ENCODE measurements at regions not wholly inside any gene's neighbourhood (a gene's known extent, or its start where the extent isn't known, plus 50 kb on each side); places are given as distances from the start of the nearest gene placed in this dataset.
"Not testable (repeated sequence)": the region's sequence is repeated elsewhere in the genome, so short reads cannot be mapped to it uniquely, and the experiment has no call there.

DNA sequence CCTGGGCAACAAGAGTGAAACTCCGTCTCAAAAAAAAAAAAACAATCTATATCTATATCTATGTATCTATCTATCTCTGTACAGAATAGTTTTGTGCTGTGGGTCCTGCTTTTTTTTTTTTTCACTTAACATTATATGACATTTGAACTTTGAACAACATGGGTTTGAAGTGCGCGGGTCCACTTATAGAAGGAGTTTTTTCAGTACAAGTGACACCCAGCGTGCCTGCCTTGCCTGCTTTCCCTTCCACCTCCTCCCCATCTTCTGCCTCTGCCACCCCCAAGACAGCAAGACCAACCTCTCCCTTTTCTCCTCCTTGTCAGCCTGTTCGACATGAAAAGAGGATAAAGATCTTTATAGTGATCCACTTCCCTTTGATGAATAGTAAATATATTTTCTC, 102.2 kb upstream of the KCNG1 start:
- H3K27me3 ChIP-seq (ENCODE audit: insufficient read depth in 3 of 3, low read length in 2 of 3) = peaks cover 0 to 10% (median 6%) of the 10 kb centered on the region in 3 donors
- TF ChIP-seq, protein P1, sequence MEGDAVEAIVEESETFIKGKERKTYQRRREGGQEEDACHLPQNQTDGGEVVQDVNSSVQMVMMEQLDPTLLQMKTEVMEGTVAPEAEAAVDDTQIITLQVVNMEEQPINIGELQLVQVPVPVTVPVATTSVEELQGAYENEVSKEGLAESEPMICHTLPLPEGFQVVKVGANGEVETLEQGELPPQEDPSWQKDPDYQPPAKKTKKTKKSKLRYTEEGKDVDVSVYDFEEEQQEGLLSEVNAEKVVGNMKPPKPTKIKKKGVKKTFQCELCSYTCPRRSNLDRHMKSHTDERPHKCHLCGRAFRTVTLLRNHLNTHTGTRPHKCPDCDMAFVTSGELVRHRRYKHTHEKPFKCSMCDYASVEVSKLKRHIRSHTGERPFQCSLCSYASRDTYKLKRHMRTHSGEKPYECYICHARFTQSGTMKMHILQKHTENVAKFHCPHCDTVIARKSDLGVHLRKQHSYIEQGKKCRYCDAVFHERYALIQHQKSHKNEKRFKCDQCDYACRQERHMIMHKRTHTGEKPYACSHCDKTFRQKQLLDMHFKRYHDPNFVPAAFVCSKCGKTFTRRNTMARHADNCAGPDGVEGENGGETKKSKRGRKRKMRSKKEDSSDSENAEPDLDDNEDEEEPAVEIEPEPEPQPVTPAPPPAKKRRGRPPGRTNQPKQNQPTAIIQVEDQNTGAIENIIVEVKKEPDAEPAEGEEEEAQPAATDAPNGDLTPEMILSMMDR (IDR thresholded peaks at IDR 0.05) = no peak
- no peaks in the 10 kb centered on the region for H3K4me1 ChIP-seq
- H3K27ac ChIP-seq = no peak overlapping the region
- intact Hi-C loops (cut with DNase I) = no loop called here
- 68 to 85% (median 75%) methylated on average over 5 of the region's 5 CpGs for whole genome bisulfite sequencing, 3 donors
- H3K4me3 ChIP-seq = no peak overlapping the region
- ATAC-seq = no peak
- H3K36me3 ChIP-seq (ENCODE audit: insufficient read depth in 1 of 2, low read depth in 1 of 2) = no peaks in the 10 kb centered on the region
- H3K9me3 ChIP-seq = no peaks in the 10 kb centered on the region
- DNase-seq = no peak

DNA sequence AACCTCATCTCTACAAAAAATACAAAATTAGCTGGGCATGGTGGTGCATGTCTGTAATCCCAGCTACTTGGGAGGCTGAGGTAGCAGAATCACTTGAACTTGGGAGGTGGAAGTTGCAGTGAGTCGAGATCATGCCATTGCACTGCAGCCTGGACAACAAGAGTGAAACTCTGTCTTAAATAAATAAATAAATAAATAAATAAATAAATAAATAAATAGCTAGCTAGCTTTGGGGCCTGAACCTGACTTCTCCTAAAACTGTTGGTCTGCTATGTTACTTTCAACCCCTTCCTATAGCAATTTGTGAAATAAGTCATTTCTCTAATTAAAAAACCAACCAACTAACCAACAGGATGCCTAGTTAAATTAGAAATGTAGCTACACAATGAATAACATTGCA, 101.0 kb upstream of the KCNG1 start:
- ATAC-seq; intact Hi-C loops (cut with DNase I); H3K27ac ChIP-seq; DNase-seq; H3K9me3 ChIP-seq; H3K4me3 ChIP-seq; H3K36me3 ChIP-seq (ENCODE audit: insufficient read depth in 1 of 2, low read depth in 1 of 2); H3K4me1 ChIP-seq: not testable (repeated sequence)
- 87 to 95% (median 95%) methylated on average over 1 of the region's 1 CpG for WGBS, 3 donors
- peaks cover 0 to 16% (median 4%) of the 10 kb centered on the region in 3 donors for H3K27me3 ChIP-seq (ENCODE audit: insufficient read depth in 3 of 3, low read length in 2 of 3)

DNA sequence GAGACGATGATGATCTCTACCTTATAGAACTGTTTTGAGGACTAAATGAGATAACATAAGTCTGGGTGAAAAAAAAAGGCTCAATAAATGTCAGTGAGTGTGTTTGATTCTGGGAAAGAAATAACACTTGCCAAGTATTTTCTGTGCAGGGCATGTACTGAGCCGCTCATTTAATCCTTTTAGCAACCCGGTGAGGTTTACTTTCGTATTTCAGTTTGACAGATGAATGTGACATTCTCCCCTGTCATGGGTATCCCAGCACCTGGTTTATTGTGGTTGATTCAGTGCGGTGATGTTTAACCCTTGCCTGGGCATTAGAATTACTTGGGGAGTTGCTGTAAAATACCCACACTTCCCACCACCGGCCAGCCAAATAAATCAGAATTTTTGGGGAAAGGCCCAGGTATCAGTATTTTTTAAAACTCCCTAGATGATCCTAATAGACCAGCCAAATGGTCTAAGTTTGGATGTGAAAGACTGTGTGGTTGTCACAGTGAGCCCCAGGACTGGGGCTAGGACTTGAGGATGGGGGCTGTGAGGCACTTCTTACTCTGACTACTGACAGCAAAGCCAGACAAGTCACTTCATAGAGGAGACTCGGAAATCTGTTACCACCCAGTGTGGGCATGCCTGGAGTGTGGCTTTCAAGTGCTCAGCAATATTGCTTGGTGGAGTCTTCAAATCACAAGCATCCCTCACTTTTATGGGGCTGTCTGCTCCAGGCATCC, 100.2 kb upstream of the KCNG1 start:
- H3K27me3 ChIP-seq (ENCODE audit: insufficient read depth in 3 of 3, low read length in 2 of 3) = peaks cover 0 to 16% (median 6%) of the 10 kb centered on the region in 3 donors
- ATAC-seq (no peak), DNase-seq (no peak)
- no peaks in the 10 kb centered on the region for H3K36me3 ChIP-seq (ENCODE audit: insufficient read depth in 1 of 2, low read depth in 1 of 2)
- 38 to 45% (median 38%) methylated on average over 7 of the region's 7 CpGs for WGBS, 3 donors
- no peak overlapping the region for H3K27ac ChIP-seq
- intact Hi-C loops (cut with DNase I) = no loop called here
- H3K4me1 ChIP-seq = no peaks in the 10 kb centered on the region
- H3K4me3 ChIP-seq = no peak overlapping the region
- TF ChIP-seq, protein P1 (IDR thresholded peaks at IDR 0.05) = no peak
- H3K9me3 ChIP-seq = no peaks in the 10 kb centered on the region

DNA sequence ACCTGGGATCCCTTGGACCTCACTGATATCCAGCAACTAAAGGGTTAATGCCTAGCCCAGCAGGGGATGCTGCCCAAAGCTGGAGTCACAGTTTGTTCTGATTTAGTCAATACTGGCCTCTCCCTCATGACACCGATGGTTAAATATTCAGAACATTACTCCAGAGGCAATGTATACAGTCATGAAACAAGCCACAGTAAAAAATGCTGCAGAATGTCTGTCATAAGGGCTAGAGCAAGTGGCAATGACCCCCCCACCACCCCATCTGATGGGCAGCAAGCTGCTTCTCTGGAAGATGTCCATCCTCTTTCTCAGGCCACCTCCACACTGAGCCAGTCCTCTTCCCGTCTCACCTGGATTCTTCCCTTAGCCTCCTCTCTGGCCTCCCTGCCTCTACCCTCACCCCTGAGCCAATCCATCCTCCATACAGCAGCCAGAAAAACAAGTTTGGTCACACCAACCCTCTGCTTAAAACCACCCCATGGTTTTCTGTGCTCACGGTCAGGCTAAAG, 99.0 kb upstream of the KCNG1 start:
- TF ChIP-seq, protein P1 (IDR thresholded peaks at IDR 0.05) = no peak
- no peaks in the 10 kb centered on the region for H3K9me3 ChIP-seq
- H3K36me3 ChIP-seq (ENCODE audit: insufficient read depth in 1 of 2, low read depth in 1 of 2) = no peaks in the 10 kb centered on the region
- no peaks in the 10 kb centered on the region for H3K4me1 ChIP-seq
- no peak overlapping the region for H3K4me3 ChIP-seq
- no peak for ATAC-seq
- H3K27ac ChIP-seq = no peak overlapping the region
- WGBS, 3 donors = 43 to 45% (median 45%) methylated on average over 3 of the region's 3 CpGs
- DNase-seq = no peak
- intact Hi-C loops (cut with DNase I) = no loop called here
- peaks cover 0 to 16% (median 6%) of the 10 kb centered on the region in 3 donors for H3K27me3 ChIP-seq (ENCODE audit: insufficient read depth in 3 of 3, low read length in 2 of 3)

DNA sequence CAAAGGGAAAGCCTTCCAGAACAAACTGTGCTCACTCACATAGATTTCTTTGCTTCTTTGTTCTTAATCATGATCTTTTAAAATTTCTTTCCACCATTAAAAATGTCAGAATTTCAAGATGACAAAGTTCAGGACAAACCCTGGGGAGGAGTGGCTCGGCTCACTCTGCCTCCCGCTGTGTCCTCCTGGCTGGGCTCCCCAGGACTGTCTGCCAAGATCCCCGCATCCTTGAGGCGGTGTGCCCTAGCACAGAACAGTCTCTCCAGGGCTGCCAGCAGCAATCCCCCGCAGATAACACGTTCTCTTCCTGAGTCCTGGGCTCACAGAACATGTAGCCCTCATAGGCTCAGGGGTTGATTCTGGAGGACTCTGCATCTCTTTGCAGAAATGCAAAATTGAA, 98.4 kb upstream of the KCNG1 start:
- intact Hi-C loops (cut with DNase I) = no loop called here
- ATAC-seq (no peak), DNase-seq (no peak)
- Histone ChIP-seq H3K27me3 (ENCODE audit: insufficient read depth in 3 of 3, low read length in 2 of 3) (peaks cover 0 to 13% (median 6%) of the 10 kb centered on the region in 3 donors), H3K4me1 (no peaks in the 10 kb centered on the region), H3K27ac (no peak overlapping the region), H3K9me3 (no peaks in the 10 kb centered on the region), H3K36me3 (ENCODE audit: insufficient read depth in 1 of 2, low read depth in 1 of 2) (no peaks in the 10 kb centered on the region), H3K4me3 (no peak overlapping the region)
- TF ChIP-seq, protein P1 (IDR thresholded peaks at IDR 0.05) = no peak
- WGBS, 3 donors = 9 to 13% (median 12%) methylated on average over 6 of the region's 6 CpGs
